Midbrain (tissue), 1 donor: ENCODE measurements at regions not wholly inside any gene's neighbourhood (a gene's known extent, or its start where the extent isn't known, plus 50 kb on each side); places are given as distances from the start of the nearest gene placed in this dataset.

Experiments used
- DNase-seq: peaks from one replicate; lab custom pipeline; 2025; lab: John Stamatoyannopoulos, UW

DNA sequence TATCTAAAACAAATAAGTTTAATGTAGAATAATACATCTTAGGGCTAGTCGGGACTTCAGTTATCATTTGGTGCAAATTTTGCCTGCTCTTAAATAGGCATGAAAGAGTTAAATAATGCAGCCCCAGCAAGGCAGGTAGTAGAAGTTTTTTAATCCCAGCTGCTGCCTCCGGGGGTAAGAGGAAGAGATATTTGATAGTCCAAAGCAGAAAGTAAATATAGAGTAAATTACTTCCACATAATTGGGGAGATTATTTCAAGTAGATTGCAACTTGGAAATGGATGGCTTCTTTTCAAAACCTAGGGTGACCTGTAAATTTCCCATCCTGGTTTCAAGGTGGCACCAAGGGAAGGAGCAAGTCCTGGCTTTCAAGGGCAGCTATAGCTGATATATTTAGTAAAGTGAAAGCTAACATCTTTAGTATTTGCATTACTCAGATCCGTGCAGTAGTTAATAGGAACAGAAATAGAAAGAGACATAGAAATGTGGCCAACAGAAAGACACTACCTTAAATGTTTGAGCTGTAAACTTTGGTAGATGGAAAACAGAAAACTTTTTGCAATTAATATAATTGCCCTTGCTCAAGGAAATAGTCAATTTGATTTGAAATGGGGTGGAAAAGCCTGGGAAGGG lies 109.1 kb downstream of the LMO4 start:
- no peak for DNase-seq

DNA sequence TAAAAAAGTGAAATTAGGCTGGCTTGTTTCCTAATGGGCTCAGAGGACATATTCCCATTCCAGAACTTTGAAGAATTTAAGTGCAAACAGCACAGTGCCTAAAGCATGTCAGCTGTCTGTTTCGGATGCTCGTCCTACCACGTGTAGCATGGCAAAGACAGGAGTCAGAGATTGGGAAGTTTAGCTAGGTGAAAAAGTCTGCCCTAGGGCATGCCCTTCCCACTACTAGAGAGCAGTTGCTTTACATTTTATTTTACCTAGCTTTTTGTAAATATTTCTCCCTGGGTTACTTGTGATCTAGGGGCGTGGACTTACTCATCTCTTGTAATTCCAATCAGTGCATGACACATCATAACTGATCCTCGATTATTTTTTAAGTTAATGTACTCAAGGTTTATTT lies 111.1 kb downstream of the LMO4 start:
- no peak for DNase-seq

DNA sequence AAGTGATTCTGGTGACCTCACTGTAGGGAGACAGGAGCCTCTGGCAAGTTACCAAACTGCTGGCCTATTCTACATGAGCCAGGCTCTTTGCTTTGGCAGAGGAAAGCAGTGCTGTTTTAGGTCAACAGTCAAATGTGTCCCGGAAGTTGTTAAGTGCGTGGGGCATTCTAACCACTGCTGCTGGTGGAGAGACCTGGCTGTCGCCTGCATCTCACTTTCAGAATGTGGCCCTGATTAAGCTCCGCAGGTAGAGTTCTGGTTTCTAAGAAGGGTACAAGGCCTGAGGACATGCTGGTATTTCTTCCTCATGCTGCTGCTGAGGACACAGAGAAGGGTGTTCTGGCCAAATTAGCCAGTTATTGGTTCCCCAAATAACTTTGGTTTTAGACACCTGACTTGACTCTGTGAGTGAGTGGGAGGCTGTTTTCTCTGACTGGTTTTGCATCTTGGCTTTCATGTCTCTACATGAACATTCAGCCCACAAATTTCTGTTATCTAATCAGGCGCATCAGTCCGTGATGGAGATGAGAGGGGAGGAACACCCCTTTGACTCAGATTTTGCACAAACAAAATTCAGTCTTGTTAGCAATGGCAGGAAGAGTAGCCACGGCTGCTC lies 120.8 kb downstream of the LMO4 start:
- DNase-seq = no peak

DNA sequence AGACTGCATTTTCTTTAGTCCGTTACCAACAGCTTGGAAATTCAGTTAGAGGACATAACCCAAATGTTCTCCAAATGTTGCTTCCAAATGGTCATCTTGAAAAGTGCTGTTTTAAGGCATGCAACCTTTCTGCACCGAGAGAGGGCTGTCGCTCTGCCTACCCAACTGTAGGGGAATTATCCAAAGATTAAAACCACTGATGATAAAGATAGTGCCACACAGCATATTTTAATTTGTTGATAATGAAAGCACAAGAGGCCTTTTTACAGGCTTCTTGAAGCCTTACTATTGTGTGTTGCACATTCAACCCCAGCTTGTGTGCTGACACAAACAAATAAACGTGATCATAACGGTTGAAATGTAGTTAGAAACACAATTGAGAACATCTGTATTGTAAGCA lies 121.5 kb downstream of the LMO4 start:
- no peak for DNase-seq

DNA sequence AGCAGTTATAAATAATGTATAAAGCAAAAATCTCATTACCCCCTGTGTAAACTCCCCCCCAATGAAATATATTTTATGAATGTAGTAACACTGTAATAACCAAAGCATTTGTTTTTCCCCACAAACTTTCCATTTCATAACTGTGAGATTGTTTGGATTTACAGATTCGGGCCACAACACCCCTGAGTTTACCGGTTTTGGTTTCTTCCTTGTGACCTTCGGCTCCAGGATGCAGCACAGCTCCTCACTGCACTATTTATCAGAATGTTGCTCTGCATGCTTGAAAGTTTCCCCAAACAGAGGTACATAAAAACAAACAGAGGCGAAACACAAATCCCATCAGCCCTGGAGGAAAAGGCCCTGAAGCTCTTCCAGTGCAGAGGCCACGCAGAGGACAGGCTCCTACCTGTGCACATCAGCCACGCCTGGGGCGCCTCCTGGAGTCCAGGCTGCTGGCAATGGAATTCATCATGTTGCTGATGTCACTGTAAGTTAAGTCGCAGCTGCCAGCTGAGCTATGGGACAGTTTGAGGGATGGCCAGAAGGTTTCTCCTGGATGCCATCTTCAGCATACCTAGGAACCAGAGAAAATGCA lies 122.0 kb downstream of the LMO4 start:
- DNase-seq = no peak

DNA sequence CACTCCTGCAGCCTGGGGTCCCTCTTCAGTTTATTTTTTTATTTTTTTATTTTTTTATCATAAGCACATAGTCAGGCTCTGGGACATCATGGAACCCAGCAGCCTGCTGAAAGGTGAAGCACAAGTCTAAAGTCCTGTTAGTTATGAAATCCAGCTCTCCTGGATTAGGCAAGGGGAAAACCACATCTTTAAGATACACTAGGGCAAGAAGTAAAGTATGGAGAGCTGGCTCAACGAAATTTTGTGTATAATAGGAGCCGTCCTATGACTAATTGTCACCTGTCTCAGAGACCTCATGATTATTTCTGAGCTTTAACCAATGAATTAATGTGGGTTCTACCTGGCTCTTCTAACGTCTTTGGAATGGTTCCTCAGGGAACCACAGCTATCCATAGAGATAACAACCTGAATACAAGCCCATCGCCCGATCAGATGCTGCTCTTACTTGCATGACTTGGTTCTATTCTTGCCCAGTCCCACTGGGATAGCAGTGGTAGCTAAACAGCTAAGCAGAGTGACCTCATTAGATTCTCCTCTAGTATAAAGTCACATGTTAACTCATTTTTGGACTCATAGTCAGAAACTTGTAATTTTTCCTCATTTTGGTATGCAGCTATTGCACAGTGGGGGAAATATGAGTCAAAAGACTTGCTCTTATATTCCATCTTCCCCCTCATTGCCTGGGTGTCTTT lies 122.7 kb downstream of the LMO4 start:
- no peak for DNase-seq

DNA sequence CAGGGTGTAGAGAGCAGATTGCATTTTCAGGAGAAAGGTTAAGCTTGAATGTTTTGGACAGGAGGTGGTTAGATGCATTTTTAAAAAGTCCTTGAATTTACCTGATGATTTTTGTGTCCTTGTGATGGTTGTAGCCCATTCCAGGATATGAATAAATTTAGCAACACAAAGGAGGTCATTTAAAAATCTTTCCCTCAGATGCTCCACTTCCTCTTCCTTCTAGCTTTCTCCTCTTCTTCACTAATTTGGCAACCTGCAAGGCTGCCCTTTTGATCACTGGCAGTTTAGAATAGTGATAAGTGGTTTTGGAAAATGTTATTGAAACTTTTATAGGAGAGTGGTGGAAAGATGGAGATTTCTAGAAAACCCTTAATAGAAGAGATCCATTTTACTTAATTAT lies 124.0 kb downstream of the LMO4 start:
- DNase-seq = no peak

DNA sequence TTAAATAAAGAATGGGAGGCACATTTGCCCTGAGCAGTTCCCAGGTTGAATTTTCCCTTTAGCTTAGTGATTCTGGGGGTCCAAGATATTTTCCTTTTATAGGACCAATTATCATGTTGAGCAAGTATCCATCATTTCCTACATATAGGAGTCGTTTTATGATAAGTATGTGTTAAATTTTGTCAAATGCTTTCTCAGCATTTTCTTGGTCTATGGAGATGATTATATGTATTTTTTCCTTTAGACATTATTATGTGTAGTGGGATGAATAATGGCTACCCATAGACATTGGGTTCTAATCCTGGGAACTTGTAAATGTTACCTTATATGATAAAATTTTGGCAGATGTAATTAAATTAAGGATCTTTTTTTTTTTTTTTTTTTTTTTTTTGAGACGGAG lies 128.7 kb downstream of the LMO4 start:
- no peak for DNase-seq

DNA sequence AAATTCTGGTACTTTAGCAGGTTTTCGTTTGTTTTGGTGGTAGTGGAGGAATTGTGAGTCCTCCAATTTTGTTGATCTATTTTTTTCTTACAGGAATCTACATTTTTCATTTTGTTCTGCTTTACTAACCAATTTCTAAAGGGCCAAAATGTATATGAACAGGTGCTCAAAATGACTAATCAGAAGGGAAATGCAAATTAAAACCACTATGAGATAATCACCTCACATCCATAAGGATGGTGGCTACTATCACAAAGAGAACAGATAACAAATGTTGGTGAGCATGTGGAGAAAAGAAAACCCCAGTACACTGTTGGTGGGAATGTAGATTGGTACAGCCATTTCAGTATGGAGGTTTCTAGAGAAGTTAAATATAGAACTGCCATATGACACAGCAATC lies 134.2 kb downstream of the LMO4 start:
- no peak for DNase-seq

DNA sequence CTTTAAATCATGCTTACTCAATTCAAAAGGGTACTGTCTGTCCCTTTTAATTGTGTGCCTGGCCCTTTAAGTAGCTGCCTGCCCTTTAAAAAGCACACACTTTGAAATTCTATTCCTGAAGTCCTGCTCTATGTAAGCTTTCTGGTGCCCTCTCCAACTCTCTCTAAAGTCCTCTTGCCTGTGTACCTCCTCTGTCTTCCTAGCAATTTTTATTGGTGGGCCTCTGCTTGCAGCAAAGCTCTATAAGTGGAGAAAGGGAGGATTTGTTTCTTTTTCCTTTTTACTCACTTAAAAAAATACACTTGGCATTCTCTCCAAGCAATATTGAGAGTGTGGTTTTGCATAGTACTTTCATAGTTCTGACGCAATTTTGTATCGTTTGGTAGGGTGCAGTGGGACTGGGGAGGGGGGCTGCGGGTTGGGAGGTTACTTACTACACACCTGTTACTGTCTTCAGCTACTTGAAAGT lies 135.4 kb downstream of the LMO4 start:
- no peak for DNase-seq

DNA sequence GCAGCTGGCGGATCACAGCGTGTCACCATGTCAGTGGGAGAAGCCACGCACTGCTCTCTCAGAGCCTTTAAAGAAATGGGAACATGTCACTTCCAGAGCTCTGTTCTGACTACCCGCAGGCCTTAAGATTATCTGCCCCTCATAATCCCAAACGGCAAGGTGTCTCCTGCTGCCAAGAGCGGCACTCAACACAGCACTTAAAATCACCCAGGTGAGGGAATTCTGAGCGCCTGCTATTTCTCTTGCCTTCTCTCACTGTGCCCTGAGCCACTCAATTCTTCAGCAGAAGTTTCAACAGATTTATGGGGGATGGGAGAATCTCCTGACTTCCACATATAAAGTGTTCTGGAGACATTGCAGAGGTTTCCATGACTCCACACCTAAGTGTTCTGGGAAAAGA lies 137.9 kb downstream of the LMO4 start:
- DNase-seq = no peak

DNA sequence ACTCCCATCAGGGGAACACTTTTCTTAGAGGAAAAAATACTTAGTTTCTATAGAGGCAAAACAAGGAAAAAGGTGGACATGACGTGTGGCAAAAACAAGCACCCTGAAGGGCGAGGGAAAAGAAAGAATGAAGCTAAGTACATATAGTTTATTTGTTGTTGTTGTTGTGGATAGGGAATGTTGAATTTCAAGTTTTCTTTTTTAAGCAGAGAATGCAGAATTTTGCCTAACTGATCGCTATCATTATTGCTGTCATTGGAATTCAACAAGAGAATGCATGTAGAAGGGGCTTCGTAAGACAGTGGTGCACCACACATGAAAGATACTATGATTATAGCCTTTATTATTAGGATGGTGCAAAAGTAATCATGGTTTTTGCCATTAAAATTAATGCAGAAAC lies 144.0 kb downstream of the LMO4 start:
- no peak for DNase-seq

DNA sequence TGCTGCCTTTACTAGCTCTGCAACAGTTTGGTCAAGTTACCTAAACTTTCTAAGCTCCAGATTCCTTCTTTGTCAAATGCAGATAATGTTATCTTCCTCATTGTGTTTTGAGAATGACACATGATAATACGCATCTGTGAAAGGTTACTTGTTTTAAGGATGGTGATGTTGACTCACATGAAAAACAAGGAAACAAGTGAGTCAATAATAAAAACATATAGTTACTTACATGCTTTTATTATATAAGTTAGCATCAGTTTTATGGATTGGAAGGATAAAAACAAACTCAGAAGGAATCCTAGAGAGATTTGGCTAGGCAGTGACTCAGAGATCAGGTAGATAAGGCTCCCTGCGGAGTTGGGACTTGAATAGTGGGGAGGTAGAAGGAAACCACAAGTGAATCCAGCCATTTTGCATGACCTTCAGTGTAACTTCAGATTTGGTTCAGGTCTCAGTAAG lies 144.6 kb downstream of the LMO4 start:
- DNase-seq = no peak

DNA sequence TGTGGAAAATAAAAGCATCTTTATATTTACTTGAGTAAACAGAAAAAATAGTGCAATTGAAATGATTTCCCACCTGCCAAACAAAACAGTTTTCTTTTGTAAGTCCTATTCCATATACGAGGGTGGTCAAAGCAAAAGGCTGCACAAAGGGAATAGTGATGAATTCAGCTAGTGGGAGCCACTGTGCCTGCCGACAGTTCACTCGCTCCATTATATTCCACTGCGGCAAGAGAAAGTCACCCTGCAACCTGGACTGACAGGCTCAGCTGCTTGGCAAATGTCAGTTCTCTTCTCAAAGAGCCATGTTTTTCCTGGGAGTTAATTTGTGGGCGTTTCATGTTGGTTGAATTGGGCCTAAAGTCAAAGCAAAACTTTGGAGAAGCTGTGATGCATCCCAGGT lies 145.4 kb downstream of the LMO4 start:
- DNase-seq = peak; percentile 20

DNA sequence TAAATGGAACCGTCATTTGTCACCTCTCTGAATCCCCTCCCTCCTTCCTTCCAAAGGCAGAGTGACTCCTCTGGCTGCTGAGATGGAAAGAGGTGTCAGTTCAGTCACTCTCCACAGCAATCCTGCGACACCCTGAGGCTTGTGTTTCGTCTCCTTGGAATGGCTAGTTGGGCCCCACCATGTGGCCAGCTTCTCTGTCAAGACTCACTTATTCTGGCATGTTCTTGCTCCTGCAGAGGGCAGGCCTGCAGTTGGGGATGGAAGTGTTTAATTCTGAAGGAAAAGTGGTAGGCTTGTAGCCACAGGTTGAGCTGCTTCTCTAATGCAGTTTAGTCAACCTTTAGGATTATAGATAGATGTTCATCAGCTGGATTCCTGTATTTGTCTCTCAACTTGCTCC lies 149.6 kb downstream of the LMO4 start:
- DNase-seq = peak; percentile 5

DNA sequence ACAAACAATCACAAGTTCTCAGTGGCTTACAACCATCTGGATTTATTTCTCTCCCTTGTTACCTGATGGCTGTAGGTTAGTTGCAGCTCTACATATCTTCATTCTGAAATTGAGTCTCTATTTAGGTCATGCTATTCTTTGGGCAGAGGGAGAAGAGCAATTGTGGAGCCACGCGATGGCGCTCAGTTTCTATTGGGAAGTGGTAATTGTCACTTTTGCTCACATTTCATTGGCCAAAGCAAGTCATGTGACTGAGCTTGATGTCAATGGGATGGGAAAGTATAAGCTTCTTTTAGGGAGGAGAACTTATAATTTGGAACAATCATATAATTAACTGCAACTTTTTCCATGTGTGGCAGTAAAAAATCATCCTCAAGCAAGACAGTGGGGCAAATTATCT lies 166.5 kb downstream of the LMO4 start:
- no peak for DNase-seq

DNA sequence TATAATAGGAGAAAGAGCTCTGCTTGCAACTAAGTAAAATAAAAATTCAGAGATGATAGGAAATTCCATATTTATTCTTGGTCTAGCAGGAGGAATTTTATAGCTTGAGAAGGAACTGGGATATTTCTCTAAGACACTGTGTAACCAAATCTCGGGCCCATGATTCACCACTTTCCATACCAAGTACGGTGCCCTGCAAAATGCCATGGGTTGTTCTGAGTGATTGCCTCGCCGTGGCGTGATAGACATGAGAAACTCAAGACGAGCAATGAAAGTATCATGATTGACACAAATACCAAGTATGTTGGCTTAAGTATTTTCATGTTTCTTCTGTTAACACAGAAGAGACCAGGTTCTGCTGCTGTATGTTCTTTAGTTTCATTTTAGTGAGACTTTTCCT lies 167.2 kb downstream of the LMO4 start:
- DNase-seq = no peak

DNA sequence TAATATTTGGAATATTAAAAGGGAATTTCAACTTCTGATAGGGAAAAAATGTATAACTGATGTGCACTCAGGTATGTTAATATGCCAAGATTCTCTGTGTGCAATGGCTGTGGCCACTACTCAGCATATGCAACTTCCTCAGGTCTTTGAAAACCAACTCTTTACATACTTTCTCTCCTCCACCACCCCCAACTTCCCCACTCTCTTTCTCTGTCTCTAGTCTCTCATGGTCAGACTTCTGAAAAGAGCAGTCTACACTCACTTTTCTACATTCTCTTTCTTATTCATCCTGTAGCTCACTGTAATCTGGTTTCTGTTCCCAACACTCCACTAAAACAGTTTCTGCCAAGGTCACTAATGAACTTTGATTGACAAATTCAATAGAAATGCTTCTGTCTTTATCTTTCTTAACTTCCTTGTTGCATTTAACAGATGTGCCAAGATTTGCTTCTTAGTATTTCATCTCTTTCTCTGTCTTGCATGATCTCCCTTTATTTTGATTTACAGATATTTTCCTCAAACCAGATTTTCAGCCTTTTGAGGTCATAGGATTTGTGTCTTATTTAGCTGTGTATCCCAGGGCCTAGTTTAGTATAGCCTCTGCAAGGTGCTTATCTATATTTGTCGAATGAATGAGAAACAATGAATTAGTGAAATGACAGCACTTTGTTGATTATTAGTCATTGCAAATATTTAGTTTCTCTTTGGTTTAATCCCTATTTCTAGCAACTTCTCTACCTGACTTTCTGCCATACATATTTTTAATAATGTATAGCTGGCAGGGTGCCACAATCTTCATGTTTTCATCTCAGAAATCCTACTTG lies 168.9 kb downstream of the LMO4 start:
- DNase-seq = no peak

DNA sequence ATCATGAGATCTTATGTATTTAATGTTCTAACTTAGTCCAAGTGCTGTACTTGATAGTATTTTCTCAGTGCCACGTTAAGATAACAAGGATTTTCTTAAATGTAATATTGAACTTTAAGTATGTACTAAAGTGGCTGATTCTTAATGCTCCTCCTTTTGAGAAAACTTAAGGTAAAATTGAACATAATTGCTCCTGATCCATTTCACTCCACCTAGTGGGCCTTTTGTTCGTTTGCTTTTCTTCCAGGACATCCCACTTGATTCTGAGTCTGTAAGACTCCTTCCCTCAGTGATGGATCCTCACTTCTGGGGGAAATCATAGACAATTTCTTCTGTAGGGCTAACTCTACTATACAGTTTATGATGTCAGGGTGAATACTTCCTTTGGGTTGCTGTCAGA lies 173.1 kb downstream of the LMO4 start:
- DNase-seq = no peak

DNA sequence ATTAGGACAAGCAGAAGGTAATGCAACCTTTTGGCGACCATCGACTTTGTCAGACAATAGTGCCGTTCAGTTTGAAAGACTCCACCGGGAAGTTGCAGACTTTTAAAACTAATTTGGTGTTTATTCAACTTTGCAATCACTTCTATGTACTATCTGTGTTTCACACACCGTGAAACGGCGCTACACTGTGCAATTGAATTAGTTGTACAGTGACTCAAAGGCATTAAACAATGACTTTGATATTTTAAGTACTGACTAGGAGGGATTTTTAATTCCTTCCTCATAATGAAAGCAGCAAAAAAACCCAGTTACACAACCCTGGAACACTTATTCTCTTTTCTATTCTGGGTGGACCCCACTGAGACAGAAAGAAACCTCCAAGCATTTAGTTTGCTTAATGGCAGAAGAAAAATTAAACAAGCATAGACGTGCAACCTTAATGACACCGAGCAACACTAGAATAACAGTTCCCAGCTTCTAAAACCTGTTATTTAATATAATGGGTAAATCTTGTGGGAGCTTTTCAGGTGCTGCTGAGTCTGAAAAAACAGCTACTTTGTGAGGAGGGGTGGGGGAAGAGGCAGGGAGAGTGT lies 176.8 kb downstream of the LMO4 start:
- no peak for DNase-seq

DNA sequence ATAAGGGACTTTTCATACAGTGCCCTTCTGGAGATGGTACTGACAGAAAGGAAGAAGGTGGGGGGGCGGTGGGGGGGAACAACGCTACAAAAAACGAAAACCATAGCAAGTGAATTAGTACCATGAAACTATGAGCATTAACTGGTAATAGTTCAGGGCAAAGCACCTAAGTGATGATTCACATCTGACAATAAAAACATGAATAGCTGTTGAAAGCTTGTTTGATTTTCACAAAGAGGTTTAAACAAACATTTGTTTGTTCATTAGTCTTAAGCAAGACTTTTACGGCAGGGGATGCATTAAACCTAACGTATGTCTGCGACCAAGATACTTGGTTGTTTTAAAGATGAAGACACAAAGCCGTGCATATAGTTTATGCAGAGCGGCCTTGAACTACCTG lies 177.5 kb downstream of the LMO4 start:
- DNase-seq = no peak
